Upper lobe of left lung (tissue), 6 donors: ENCODE measurements at regions not wholly inside any gene's neighbourhood (a gene's known extent, or its start where the extent isn't known, plus 50 kb on each side); places are given as distances from the start of the nearest gene placed in this dataset.

ENCODE experiments used
- ATAC-seq, 2 donors: fragments of 200-7000 bp; cut with Tn5 transposase; one replicate each; pipeline ENCODE4 v1.9.1; 2022; ENCODE audit warnings: mild to moderate bottlenecking in 2 of 2, moderate library complexity in 2 of 2; ENCODE audit not compliant: low FRiP score in 2 of 2
- DNase-seq, 2 donors: peaks; one replicate each; pipeline ENCODE4 v3.0.0-alpha.2; 2019 to 2020
- H3K27ac ChIP-seq, 4 donors: fragments of 200-600 bp; sonication (generic); one replicate each; pipeline ENCODE4 v1.5.1; 2016 to 2019
- H3K27me3 ChIP-seq, 4 donors: fragments of 200-600 bp; sonication (generic); one replicate each; pipeline ENCODE4 v1.5.1; 2017 to 2019
- H3K36me3 ChIP-seq, 4 donors: fragments of 200-600 bp; sonication (generic); one replicate each; pipeline ENCODE4 v1.5.1; 2016 to 2019
- H3K4me1 ChIP-seq, 4 donors: fragments of 200-600 bp; sonication (generic); one replicate each; pipeline ENCODE4 v1.5.1; 2018 to 2019
- H3K4me3 ChIP-seq, 4 donors: fragments of 200-600 bp; sonication (generic); one replicate each; pipeline ENCODE4 v1.5.1; 2017 to 2019; ENCODE audit warnings: mild to moderate bottlenecking in 2 of 4, moderate library complexity in 1 of 4
- H3K9me3 ChIP-seq, 4 donors: fragments of 200-600 bp; sonication (generic); one replicate each; pipeline ENCODE4 v1.5.1; 2018 to 2019
- EP300 ChIP-seq, 4 donors: sonication (generic); formaldehyde crosslinking; IDR thresholded peaks; one replicate each; pipeline ENCODE4 v1.5.1; 2017; ENCODE audit warnings: antibody characterized with exemption in 4 of 4, control low read depth in 2 of 4
- POLR2A ChIP-seq, 4 donors: fragments of 450-650 bp; IDR thresholded peaks; one replicate each; pipeline ENCODE4 v1.5.1; 2016 to 2017; ENCODE audit warnings: antibody characterized with exemption in 4 of 4, mild to moderate bottlenecking in 2 of 4
- POLR2AphosphoS5 ChIP-seq, 2 donors: sonication (generic); formaldehyde crosslinking; IDR thresholded peaks; one replicate each; pipeline ENCODE4 v1.5.1; 2017; ENCODE audit warnings: antibody characterized with exemption in 2 of 2
- WGBS, 2 donors: methylation state at CpG; one replicate each; pipeline ENCODE4 v1.1.5; 2017 to 2018; 5-methylcytosine and 5-hydroxymethylcytosine counted together
- TF ChIP-seq, protein P1 (sequence below), 6 experiments: fragments of 450-650 bp in 4 of 6; fragments of 200-600 bp in 2 of 6; sonication (generic) in 2 of 6; IDR thresholded peaks; one replicate each; pipeline ENCODE4 v1.5.1; 2016 to 2019; ENCODE audit warnings: antibody characterized with exemption in 6 of 6
- donor health status: DM: no; HTN: no; CAD: no; lungs with moderate emphysema.
- donor health status: DM: no; HTN: yes; CAD: no; lungs with severe emphysema.

DNA sequence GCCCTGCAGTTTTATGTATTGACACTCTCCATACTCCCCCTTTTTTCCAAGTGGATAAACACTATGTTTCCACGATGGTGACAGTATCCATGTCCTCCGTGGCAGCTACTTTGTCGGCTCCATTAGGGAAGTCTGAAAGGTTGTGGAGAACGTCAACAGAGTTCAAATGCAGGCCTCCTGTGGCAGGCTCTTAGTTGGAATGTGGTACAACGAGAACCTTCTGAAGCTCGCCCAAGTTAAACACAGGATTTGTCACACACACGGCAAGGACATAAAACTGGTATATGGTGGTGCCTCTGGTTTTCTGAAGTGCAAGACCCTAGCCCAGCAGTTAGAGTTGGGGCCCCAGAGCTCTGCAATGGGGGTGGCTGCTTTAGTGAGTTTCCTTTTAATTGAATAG is 187.0 kb upstream of the TAB2 start:
- no peaks in the 10 kb centered on the region for H3K36me3 ChIP-seq
- peak overlapping the region in 1 of 4 donors; percentile 42 for H3K27ac ChIP-seq
- H3K9me3 ChIP-seq = no peaks in the 10 kb centered on the region
- peak in 1 of 2 donors; percentile 50 for ATAC-seq
- TF ChIP-seq POLR2A (IDR thresholded peaks at IDR 0.05) = no peak
- TF ChIP-seq, protein P1, sequence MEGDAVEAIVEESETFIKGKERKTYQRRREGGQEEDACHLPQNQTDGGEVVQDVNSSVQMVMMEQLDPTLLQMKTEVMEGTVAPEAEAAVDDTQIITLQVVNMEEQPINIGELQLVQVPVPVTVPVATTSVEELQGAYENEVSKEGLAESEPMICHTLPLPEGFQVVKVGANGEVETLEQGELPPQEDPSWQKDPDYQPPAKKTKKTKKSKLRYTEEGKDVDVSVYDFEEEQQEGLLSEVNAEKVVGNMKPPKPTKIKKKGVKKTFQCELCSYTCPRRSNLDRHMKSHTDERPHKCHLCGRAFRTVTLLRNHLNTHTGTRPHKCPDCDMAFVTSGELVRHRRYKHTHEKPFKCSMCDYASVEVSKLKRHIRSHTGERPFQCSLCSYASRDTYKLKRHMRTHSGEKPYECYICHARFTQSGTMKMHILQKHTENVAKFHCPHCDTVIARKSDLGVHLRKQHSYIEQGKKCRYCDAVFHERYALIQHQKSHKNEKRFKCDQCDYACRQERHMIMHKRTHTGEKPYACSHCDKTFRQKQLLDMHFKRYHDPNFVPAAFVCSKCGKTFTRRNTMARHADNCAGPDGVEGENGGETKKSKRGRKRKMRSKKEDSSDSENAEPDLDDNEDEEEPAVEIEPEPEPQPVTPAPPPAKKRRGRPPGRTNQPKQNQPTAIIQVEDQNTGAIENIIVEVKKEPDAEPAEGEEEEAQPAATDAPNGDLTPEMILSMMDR (IDR thresholded peaks at IDR 0.05) = no peak
- no peak for TF ChIP-seq EP300 (IDR thresholded peaks at IDR 0.05)
- no peak for TF ChIP-seq POLR2AphosphoS5 (IDR thresholded peaks at IDR 0.05)
- peak in 1 of 2 donors; percentile 42 for DNase-seq
- H3K4me1 ChIP-seq = peaks cover 12 to 29% (median 17%) of the 10 kb centered on the region in 4 donors
- no peak overlapping the region for H3K4me3 ChIP-seq
- 47 to 57% methylated on average over 6 to 7 of the region's 7 CpGs for WGBS, 2 donors
- no peaks in the 10 kb centered on the region for H3K27me3 ChIP-seq

DNA sequence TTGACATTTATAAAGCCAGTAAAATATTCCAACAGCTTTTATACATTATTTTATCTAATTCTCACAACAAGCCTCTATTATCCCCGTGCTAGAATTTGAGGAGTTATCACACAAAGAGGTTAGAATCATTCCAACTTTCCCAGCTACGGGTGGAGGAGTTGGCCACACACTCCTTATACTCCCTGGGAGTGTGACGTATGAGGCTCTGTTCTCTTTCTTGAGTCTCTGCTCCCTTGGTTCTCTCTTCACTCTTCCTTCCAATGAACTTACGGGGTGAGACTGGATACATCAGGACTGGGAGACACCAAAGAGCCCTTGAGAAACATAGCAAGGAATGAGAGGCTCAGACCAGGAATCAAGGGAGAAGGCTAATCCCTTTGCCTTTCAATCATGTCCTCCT is 185.6 kb upstream of the TAB2 start:
- 87 to 94% methylated on average over 4 of the region's 4 CpGs for WGBS, 2 donors
- Histone ChIP-seq H3K4me3 (no peak overlapping the region), H3K27me3 (no peaks in the 10 kb centered on the region), H3K4me1 (peaks cover 12 to 29% (median 17%) of the 10 kb centered on the region in 4 donors), H3K36me3 (no peaks in the 10 kb centered on the region), H3K9me3 (no peaks in the 10 kb centered on the region), H3K27ac (no peak overlapping the region)
- no peak for TF ChIP-seq POLR2A (IDR thresholded peaks at IDR 0.05)
- TF ChIP-seq, protein P1 (IDR thresholded peaks at IDR 0.05) = no peak
- no peak for ATAC-seq
- no peak for DNase-seq

GRCh38 chr6:149132336-149132735 is 185.2 kb upstream of the TAB2 start:
- Histone ChIP-seq H3K4me1 (peaks cover 12 to 29% (median 17%) of the 10 kb centered on the region in 4 donors), H3K27ac (no peak overlapping the region), H3K36me3 (no peaks in the 10 kb centered on the region), H3K9me3 (no peaks in the 10 kb centered on the region), H3K27me3 (no peaks in the 10 kb centered on the region), H3K4me3 (no peak overlapping the region)
- ATAC-seq = no peak
- no peak for DNase-seq
- 89 to 96% methylated on average over 3 of the region's 3 CpGs for WGBS, 2 donors
- TF ChIP-seq POLR2A (IDR thresholded peaks at IDR 0.05) = no peak
- TF ChIP-seq EP300 (IDR thresholded peaks at IDR 0.05) = no peak
- no peak for TF ChIP-seq POLR2AphosphoS5 (IDR thresholded peaks at IDR 0.05)
- TF ChIP-seq, protein P1 (IDR thresholded peaks at IDR 0.05) = no peak

DNA sequence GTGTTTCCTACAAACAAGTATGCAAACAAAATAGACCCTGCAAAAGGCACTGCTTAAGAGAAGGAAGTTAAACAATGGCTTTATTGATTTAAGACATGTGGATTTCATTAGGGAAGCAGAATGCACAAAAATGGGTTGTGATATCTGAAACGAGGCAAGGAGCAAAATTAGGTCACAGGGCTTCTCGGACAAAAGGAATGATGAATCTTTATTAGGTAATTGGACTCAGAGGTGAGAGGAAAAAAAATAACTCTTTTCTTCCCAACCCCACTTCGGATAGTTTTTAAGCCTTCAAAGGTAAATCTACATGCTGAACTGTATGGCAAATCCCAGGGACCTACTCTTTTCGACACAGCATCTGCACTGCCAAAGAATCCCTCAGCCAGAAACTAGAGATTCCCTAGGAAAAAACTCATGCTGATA is 183.0 kb upstream of the TAB2 start:
- DNase-seq (no peak), ATAC-seq (no peak)
- no peaks in the 10 kb centered on the region for H3K36me3 ChIP-seq
- peaks cover 5 to 18% (median 11%) of the 10 kb centered on the region in 4 donors for H3K4me1 ChIP-seq
- WGBS, 2 donors = 44 to 53% methylated on average over 4 of the region's 4 CpGs
- H3K27me3 ChIP-seq = no peaks in the 10 kb centered on the region
- H3K27ac ChIP-seq = no peak overlapping the region
- no peaks in the 10 kb centered on the region for H3K9me3 ChIP-seq
- H3K4me3 ChIP-seq = no peak overlapping the region
- TF ChIP-seq, protein P1 (IDR thresholded peaks at IDR 0.05) = no peak
- TF ChIP-seq POLR2AphosphoS5 (IDR thresholded peaks at IDR 0.05) (no peak), EP300 (IDR thresholded peaks at IDR 0.05) (no peak), POLR2A (IDR thresholded peaks at IDR 0.05) (no peak)

DNA sequence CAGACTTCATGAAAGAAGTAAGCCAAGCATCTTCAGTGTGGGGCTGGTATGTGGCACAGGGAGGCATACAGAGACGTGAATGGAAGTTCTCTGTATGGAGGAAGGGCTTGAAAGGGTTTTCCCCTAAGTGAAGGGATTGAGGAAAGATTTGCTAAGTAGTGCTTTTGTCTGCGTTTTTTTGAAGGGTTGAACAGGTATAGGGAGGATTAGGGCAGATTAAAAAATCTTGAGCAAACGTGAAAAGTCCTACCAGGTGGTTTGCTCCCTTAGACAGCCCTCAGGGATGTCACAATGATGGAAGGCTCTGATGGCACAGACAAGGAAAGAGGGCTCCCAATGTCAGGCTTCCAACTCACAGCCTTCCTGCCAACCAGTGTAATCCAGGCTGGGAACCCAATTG is 181.7 kb upstream of the TAB2 start:
- Histone ChIP-seq H3K27ac (no peak overlapping the region), H3K36me3 (no peaks in the 10 kb centered on the region), H3K9me3 (no peaks in the 10 kb centered on the region), H3K4me1 (peaks cover 2 to 12% (median 10%) of the 10 kb centered on the region in 4 donors), H3K4me3 (no peak overlapping the region), H3K27me3 (no peaks in the 10 kb centered on the region)
- DNase-seq (no peak), ATAC-seq (no peak)
- WGBS, 2 donors = 64 to 68% methylated on average over 3 of the region's 3 CpGs
- no peak for TF ChIP-seq EP300 (IDR thresholded peaks at IDR 0.05)
- TF ChIP-seq, protein P1 (IDR thresholded peaks at IDR 0.05) = no peak
